Mucosa of descending colon (tissue), 3 donors: ENCODE measurements at regions not wholly inside any gene's neighbourhood (a gene's known extent, or its start where the extent isn't known, plus 50 kb on each side); places are given as distances from the start of the nearest gene placed in this dataset.

Experiments used
- ATAC-seq: fragments of 200-7000 bp; cut with Tn5 transposase; one replicate; pipeline ENCODE4 v1.9.1; 2020; ENCODE audit warnings: mild to moderate bottlenecking, moderate library complexity
- DNase-seq, 3 donors: peaks; one replicate each; pipeline ENCODE4 v3.0.0-alpha.2; 2020
- H3K36me3 ChIP-seq: fragments of 200-600 bp; one replicate; pipeline ENCODE4 v1.8.0; 2021; ENCODE audit warnings: low read depth, mild to moderate bottlenecking
- H3K4me1 ChIP-seq: fragments of 200-600 bp; one replicate; pipeline ENCODE4 v1.8.0; 2021; ENCODE audit warnings: low read depth, mild to moderate bottlenecking
- H3K4me3 ChIP-seq: fragments of 200-600 bp; one replicate; pipeline ENCODE4 v1.8.0; 2021; ENCODE audit warnings: mild to moderate bottlenecking
- H3K9me3 ChIP-seq: fragments of 200-600 bp; one replicate; pipeline ENCODE4 v1.8.0; 2021; ENCODE audit warnings: mild to moderate bottlenecking
- CTCF ChIP-seq: fragments of 200-600 bp; IDR thresholded peaks from one replicate; pipeline ENCODE4 v1.8.0; 2022; ENCODE audit warnings: antibody characterized with exemption, mild to moderate bottlenecking
- intact Hi-C, 2 donors: fragments of 100-400 bp; cut with DNase I in 1 of 2; cut with micrococcal nuclease in 1 of 2; formaldehyde crosslinking; loops; one replicate each; pipeline versions ENCODE4 v1.11.0 to v1.11.1; 2022; cut with DNase I, micrococcal nuclease
- donor health status: DM: no; HTN: no; CAD: no; lungs with moderate emphysema.
- donor health status: DM: no; HTN: no; CAD: no.
- donor health status: DM: no; HTN: yes; CAD: no.

GRCh38 chr2:164234074-164234473 lies 387.2 kb downstream of the GRB14 start:
- TF ChIP-seq CTCF, result no peak
- intact Hi-C loops, result no loop called here
- no peaks in the 10 kb centered on the region for H3K4me1 ChIP-seq
- no peak for DNase-seq
- H3K4me3 ChIP-seq, result no peak overlapping the region
- ATAC-seq, result no peak
- H3K9me3 ChIP-seq, result no peaks in the 10 kb centered on the region
- no peaks in the 10 kb centered on the region for H3K36me3 ChIP-seq

- Histone ChIP-seq H3K4me1 (no peaks in the 10 kb centered on the region), H3K4me3 (no peak overlapping the region), H3K9me3 (no peaks in the 10 kb centered on the region), H3K36me3 (no peaks in the 10 kb centered on the region)
- no peak for ATAC-seq
- no peak for TF ChIP-seq CTCF
- intact Hi-C loops, result no loop called here
- no peak for DNase-seq
Measured at GRCh38 chr2:164224007-164224406, 397.3 kb downstream of the GRB14 start.

GRCh38 chr2:164221473-164221872 lies 399.8 kb downstream of the GRB14 start:
- ATAC-seq (no peak), DNase-seq (no peak)

GRCh38 chr2:164220265-164220664 lies 401.0 kb downstream of the GRB14 start:
- ATAC-seq, result no peak

More at GRCh38 chr2:164221473-164221872, 399.8 kb downstream of the GRB14 start:
- TF ChIP-seq CTCF, result no peak
- Histone ChIP-seq H3K4me1 (no peaks in the 10 kb centered on the region), H3K9me3 (no peaks in the 10 kb centered on the region), H3K4me3 (no peak overlapping the region), H3K36me3 (no peaks in the 10 kb centered on the region)
- intact Hi-C loops, result no loop called here

GRCh38 chr2:164213916-164214315 lies 407.4 kb downstream of the GRB14 start:
- intact Hi-C loops, result no loop called here
- DNase-seq (no peak), ATAC-seq (no peak)
- Histone ChIP-seq H3K4me1 (no peaks in the 10 kb centered on the region), H3K36me3 (no peaks in the 10 kb centered on the region), H3K9me3 (no peaks in the 10 kb centered on the region), H3K4me3 (no peak overlapping the region)
- no peak for TF ChIP-seq CTCF

More at GRCh38 chr2:164220265-164220664, 401.0 kb downstream of the GRB14 start:
- no peaks in the 10 kb centered on the region for H3K4me1 ChIP-seq
- no peaks in the 10 kb centered on the region for H3K9me3 ChIP-seq
- H3K36me3 ChIP-seq, result no peaks in the 10 kb centered on the region
- no peak for TF ChIP-seq CTCF
- intact Hi-C loops, result no loop called here
- H3K4me3 ChIP-seq, result no peak overlapping the region
- DNase-seq, result no peak

GRCh38 chr2:164205347-164205746 lies 415.9 kb downstream of the GRB14 start:
- Histone ChIP-seq H3K4me3 (no peak overlapping the region), H3K9me3 (no peaks in the 10 kb centered on the region), H3K4me1 (no peaks in the 10 kb centered on the region), H3K36me3 (no peaks in the 10 kb centered on the region)
- ATAC-seq (no peak), DNase-seq (no peak)
- no peak for TF ChIP-seq CTCF
- intact Hi-C loops, result no loop called here
